HL-60 (cell line): ENCODE measurements at regions not wholly inside any gene's neighbourhood (a gene's known extent, or its start where the extent isn't known, plus 50 kb on each side); places are given as distances from the start of the nearest gene placed in this dataset.

ENCODE experiments used
- CTCF ChIP-seq: IDR thresholded peaks from one replicate; pipeline ENCODE4 v1.5.1; 2011; ENCODE audit warnings: low read length, control low read depth, inconsistent platforms; ENCODE audit not compliant: insufficient read depth
- GABPA ChIP-seq: IDR thresholded peaks from 2 replicates; pipeline ENCODE4 v1.6.1; 2012; ENCODE audit warnings: low read depth
- POLR2AphosphoS5 ChIP-seq: IDR thresholded peaks from 2 replicates; pipeline ENCODE4 v1.6.1; 2012; ENCODE audit warnings: low read depth
- REST ChIP-seq: IDR thresholded peaks from 2 replicates; pipeline ENCODE4 v1.6.1; 2012; ENCODE audit warnings: low read depth; ENCODE audit not compliant: insufficient replicate concordance
- SPI1 ChIP-seq: IDR thresholded peaks from 2 replicates; pipeline ENCODE4 v1.6.1; 2012; ENCODE audit warnings: low read depth, mild to moderate bottlenecking, borderline replicate concordance

- no peak for TF ChIP-seq CTCF
- no peak for TF ChIP-seq POLR2AphosphoS5
- no peak for TF ChIP-seq SPI1
- no peak for TF ChIP-seq GABPA
- TF ChIP-seq REST = no peak
Observed at GRCh38 chr1:116856312-116856711, 53.4 kb upstream of the PTGFRN start.
